Stimulated activated CD4-positive, alpha-beta T cell treated with anti-CD3 and anti-CD28 coated beads, Interleukin-15, amount 100 ng/mL, for 48 hours (primary cell): ENCODE measurements at regions not wholly inside any gene's neighbourhood (a gene's known extent, or its start where the extent isn't known, plus 50 kb on each side); places are given as distances from the start of the nearest gene placed in this dataset.

Experiments used
- DNase-seq, 2 donors: peaks; one replicate each; pipeline ENCODE4 v3.0.0-alpha.2; 2020; ENCODE audit warnings: low read depth in 2 of 2

DNA sequence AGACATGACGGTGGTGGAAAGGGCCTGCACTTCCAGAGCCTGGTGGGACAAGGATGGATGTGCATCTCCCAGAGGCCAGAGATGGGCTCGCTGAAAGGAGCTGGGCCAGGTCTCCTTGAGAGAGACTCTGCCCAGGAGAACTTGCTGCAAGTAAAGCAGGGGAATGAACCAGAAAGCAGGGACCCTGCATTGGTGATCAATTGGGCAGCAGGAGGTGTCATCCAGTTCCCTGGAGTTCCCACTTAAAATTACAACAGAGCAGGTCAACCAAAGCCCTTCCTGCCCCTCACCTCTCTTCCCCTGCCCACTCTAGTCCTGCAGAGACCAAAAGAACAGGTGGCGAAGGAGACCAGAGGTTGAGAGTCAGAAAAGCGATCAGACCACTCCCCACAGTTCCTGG, 69.7 kb upstream of the CAB39 start:
- DNase-seq: no peak

DNA sequence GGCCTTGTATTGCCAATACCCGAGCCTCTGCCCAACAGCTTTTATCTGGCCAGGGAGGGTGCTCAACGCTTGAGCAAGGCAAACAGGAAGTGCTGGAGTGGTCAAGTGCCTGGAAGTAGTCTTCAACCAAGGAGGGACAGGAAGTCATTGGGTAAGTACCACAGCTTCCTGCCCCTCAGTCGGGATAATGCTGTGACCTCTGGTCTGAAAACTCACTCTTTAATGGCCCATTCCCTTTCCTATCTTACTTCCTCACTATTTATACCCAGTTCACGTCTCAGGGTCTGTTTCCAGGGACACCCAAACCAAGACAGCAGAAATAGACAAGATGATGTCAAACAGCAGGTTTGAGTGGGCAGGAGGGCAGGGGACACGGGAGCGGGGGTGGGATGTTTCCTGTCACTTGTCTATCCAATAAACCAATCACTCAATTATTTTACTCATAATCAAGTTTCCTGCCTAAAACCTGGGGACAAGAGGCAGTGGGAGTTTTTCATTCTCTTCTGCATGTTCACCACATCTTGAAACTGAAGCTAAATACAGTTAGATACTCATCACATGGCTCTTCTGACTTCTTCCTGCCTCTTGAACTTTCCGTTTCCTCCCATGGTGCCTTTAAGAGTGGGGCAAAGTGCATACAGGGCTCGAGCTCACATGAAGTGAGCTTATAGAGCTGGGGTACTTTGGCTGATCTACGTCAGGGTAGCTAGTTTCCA, 68.9 kb upstream of the CAB39 start:
- peak; percentile 54 to 62 for DNase-seq

DNA sequence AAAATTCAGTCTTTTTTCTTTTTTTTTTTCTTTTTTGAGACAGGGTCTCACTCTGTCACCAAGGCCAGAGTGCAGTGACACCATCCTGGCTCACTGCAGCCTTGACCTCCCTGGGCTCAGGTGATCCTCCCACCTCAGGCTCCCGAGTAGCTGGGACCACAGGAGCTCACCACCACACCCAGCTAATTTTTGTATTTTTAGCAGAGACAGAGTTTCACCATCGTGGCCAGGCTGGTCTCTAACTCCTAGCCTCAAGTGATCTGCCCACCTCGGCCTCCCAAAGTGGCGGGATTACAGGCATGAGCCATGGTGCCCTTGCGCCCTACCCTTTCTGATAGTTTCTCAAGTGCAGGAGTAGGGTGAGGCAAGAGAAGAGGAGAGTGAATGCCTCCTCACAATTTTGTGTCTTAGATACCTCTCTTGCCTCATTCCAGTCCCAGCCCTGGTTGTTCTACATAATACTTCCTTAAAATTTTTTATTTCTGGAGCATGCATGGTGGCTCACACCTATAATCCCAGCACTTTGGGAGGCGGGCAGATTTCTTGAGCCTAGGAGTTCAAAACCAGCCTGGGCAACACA, 68.2 kb upstream of the CAB39 start:
- DNase-seq: no peak

DNA sequence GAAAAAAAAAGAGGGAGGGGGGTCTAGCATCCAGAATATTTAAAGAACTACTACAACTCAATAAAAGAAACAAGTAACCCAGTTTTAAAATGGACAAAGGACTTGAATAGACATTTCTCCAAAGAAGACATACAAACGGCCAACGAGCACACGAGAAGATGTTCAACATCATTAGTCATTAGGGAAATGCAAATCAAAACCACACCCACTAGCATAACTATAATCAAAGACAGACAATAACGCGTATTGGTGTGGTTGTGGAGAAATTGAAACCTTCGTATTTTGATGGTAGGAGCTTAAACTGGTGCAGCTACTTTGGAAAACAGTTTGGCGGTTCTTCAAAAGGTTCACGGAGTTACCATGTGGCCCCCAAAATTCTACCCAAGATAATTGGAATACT, 64.3 kb upstream of the CAB39 start:
- DNase-seq: no peak

DNA sequence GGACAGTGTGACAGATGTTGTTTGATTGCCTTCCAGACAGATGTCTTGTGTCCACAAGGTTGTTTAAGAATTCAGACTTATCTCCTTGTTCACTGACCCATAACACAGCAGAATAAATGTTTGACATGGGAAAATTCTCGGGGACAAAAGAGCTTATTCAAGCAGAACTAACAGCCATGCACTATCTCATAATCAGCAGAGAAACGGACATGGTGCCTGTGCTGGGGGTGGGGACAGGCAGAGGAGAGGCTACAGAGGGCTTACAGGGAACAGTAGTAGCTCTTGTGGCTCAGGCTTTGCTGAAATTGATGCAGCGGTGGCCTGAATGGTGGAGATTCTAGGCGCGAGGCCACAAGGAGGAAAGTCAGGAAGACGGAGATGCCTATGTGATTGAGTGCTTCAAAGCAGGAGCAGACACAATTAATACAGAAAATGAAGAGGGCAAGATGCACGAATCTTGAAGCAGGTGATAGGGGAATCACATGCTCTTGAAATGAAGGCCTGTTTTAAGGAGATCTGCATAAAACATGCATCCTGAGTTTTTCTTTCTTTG, 62.0 kb upstream of the CAB39 start:
- no peak for DNase-seq

DNA sequence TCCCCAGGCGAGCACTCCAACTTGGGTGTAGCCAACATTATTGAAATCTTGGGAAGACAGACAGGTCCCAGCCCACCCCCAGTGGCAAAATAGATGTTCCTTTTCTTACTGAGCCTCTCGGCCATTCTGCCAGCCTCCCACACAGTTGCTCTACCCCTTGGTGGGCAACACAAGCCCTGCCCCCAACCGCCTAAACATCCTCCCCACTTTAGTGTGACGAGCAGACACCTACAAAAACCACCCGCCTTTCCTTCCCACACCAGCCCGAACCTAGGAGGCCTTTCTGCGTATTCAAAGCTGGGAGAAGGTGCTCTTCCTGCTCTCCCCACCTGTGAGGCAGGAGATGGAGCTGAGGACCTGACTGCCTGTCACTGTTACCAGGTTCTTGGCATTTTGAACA, 58.6 kb upstream of the CAB39 start:
- no peak for DNase-seq

DNA sequence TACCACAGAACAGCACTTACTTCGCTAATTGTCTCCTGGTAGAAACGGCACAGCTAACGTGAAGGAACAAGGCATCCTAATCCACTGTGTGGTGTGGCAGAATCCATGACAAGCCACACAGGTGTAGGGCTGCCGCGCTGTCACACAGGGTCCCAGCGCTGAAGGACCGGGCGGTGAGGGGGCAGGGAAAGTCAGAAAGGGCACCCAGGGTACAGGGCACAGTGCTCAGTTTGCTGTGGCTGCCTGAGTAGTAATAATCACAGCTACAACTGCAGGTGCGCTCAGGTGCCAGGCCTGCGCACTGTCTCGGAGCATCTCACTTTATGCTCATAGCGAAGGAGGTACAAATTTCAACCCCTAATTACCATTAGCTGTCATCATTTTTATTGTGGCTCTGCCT, 55.2 kb upstream of the CAB39 start:
- DNase-seq: no peak

DNA sequence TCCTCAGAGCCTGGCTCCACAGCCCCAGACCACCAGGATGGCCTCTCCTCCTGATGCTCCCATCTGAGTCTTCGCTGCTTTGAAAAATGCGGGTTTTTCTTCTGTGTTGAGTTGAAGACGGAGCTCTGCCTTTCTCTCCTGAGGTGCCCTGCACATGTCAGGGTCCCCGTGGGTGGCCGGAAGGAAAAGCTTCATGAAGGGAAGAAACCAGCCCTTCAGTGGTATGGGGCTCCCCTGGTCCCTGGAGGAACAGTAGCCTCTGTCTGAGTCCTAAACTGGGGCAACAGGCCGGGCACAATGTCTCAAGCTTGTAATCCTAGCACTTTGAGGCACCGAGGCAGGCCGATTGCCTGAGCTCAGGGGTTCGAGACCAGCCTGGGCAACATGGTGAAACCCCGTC, 54.7 kb upstream of the CAB39 start:
- no peak for DNase-seq

DNA sequence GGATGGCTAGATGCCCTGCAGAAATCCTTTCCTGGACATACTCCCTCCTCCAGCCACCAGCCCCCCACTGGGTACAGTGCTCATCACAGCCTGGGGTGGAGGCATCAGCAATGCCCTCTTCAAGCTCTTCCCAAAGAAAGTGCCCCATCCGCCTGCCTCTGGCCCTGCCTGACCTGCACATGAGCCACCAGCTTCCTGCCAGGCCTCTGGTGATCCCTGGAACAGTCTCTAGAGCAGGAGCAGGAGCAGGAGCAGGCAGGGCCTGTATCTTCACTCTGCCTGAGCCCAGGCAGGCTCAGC, 54.1 kb upstream of the CAB39 start:
- DNase-seq: no peak

DNA sequence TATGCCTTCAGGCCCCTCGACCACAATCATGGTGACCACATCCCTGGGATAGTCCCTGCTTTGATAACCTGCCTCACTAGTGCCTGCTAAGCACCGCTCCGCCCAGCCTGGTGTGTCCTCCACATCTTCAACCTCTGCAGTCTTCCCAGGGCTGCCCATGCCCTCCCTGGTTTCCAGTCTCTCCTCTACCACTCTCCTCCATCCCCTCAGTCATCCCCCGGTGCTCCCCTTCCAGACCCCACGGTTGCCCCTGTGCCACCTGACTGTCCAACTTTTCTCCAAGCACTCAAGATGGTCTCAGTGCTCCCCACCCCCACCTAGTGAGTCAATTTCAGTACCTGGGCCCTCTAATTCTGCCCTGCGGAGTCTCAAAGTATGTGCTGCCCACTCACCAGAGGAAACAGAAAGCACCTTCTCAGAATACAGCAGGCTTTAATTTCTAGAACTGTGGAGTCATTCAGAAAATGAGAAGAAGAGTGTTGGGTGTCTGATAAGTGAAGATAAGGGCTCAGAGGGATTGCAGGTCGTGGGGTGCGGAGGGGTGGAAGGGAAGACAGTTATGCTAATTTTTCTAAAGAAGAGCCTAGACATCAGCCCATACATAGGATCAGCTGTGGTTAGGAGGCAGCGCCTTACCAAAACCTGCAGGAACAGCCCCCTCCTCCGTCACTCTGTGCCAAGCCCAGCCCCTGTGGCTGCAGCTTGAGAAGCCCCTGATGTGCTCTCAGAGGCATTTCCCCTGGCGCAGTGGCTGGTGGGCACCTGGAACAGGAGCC, 53.6 kb upstream of the CAB39 start:
- DNase-seq: peak; percentile 72 to 77

DNA sequence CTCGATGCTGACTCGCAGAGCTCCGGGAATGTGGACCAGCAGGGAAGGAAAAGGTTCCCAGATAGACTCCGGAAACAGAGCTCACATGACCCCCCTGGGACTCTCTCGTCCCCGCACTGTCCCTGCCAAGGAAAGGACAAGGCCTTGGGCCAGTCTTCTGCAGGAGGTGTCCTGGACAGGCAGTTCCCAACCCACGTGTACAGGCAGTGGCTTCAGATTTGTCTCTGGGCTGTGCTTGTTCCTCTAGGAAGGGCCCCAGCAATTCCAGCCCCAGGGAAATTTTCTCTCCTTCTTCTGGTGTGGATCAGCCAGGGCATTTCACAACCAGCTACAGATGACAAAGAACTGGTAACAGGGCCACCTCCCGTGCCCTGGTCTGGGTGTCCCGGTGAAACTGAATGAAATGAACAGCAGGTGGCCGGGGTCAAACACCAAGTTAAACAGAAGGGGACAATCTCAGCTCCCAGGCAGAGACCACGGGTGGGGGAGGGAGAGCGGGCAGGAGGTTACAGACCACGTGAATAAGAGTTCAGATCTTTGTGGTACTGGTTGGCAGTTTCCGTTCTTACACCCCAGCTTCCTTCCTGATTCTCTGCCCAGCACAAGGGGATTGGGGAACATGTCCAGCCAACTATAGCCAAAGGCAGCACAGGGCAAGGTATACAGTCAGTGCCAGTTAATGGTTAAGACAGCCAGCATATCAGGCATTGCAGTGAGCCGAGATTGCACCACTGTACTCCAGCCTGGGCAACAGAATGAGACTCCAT, 52.2 kb upstream of the CAB39 start:
- peak in 1 of 2 donors; percentile 63 for DNase-seq

DNA sequence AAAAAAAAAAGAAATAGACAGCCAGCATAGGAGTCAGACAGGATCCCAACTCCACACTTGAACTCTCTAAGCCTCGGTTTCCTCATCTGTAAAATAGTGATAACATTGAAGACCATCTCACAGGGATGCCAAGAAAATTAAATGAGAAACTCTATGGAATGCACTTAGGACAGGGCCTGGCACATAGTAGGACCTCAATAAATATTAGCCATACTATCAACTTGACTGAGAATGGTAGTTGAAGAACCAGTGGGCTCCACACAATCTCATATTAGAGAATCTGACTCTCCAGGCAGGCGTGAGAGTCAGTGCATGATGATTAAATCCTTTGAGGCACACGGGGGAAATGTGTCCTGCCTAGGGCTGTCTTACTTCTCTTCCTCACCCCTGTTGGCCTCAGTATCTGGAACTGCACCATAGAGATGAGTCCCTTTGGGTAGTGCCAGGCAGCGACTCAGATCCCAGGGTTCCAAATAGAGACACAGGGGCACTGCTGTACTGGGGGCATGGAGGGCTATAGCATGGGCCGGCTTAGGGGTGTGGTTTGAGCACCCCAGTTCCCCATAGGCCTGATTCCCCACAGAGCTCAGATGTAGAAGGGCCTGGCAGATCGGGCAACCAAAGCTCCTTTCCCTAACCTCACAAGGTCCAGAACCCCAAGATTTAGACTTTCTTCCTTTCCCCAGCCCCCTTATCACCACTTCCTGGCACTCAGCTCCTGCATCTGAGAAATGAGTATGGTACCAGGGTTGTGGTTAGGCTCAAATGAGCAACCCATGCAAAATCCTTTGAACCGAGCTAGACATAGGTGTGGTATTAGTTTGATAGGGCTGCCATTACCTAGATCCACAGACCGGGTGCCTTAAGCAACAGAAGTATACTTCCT, 51.3 kb upstream of the CAB39 start:
- peak; percentile 50 to 55 for DNase-seq
